Hepatocyte (in vitro differentiated cells): ENCODE measurements at regions not wholly inside any gene's neighbourhood (a gene's known extent, or its start where the extent isn't known, plus 50 kb on each side); places are given as distances from the start of the nearest gene placed in this dataset.

Experiments used
- DNase-seq: peaks from one replicate; pipeline ENCODE4 v3.0.0-alpha.2; 2016; ENCODE audit warnings: low spot score
- H2AFZ ChIP-seq: fragments of 200-600 bp; sonication (generic); 2 replicates; pipeline ENCODE4 v1.6.0; 2016; ENCODE audit warnings: antibody characterized with exemption, mild to moderate bottlenecking
- H3K27ac ChIP-seq: fragments of 200-600 bp; sonication (generic); 2 replicates; pipeline ENCODE4 v1.5.1; 2016; ENCODE audit warnings: mild to moderate bottlenecking
- H3K27me3 ChIP-seq: fragments of 200-600 bp; sonication (generic); 2 replicates; pipeline ENCODE4 v1.6.1; 2016
- H3K36me3 ChIP-seq: fragments of 200-600 bp; sonication (generic); replicated peaks from 2 replicates; pipeline ENCODE4 v1.5.1; 2016; ENCODE audit warnings: low read depth; ENCODE audit not compliant: insufficient read depth
- H3K4me1 ChIP-seq: fragments of 200-600 bp; sonication (generic); 2 replicates; pipeline ENCODE4 v1.5.1; 2016; ENCODE audit warnings: mild to moderate bottlenecking, moderate library complexity; ENCODE audit not compliant: insufficient read depth
- H3K4me2 ChIP-seq: fragments of 200-600 bp; sonication (generic); 2 replicates; pipeline ENCODE4 v1.6.0; 2016
- H3K4me3 ChIP-seq: fragments of 200-600 bp; sonication (generic); 2 replicates; pipeline ENCODE4 v1.5.1; 2016; ENCODE audit warnings: mild to moderate bottlenecking
- H3K79me2 ChIP-seq: fragments of 200-600 bp; sonication (generic); 2 replicates; pipeline ENCODE4 v1.6.0; 2017; ENCODE audit warnings: mild to moderate bottlenecking
- H3K9me2 ChIP-seq: fragments of 200-600 bp; sonication (generic); replicated peaks from 2 replicates; pipeline ENCODE4 v1.6.0; 2017; ENCODE audit warnings: mild to moderate bottlenecking; ENCODE audit not compliant: insufficient read depth
- H3K9me3 ChIP-seq: fragments of 200-600 bp; sonication (generic); 2 replicates; pipeline ENCODE4 v1.5.1; 2016; ENCODE audit warnings: low read depth, mild to moderate bottlenecking
- H4K20me1 ChIP-seq: fragments of 200-600 bp; sonication (generic); 2 replicates; pipeline ENCODE4 v1.6.0; 2016; ENCODE audit warnings: mild to moderate bottlenecking; ENCODE audit not compliant: insufficient read depth, poor library complexity, severe bottlenecking
- EZH2 ChIP-seq: fragments of 200-600 bp; sonication (generic); IDR thresholded peaks from 2 replicates; pipeline ENCODE4 v1.6.1; 2016; ENCODE audit warnings: antibody characterized with exemption, mild to moderate bottlenecking, borderline replicate concordance
- EZH2phosphoT487 ChIP-seq: fragments of 200-600 bp; sonication (generic); IDR thresholded peaks from one replicate; pipeline ENCODE4 v1.6.1; 2018; ENCODE audit warnings: antibody characterized with exemption, mild to moderate bottlenecking, low read depth, moderate library complexity; ENCODE audit not compliant: unreplicated experiment, severe bottlenecking
- WGBS: methylation state at CpG from one replicate; pipeline ENCODE4 v1.1.6; 2016; ENCODE audit warnings: low lambda C conversion rate; ENCODE audit errors: missing lambda C conversion rate; 5-methylcytosine and 5-hydroxymethylcytosine counted together
- TF ChIP-seq, protein P1 (sequence below): fragments of 200-600 bp; sonication (generic); IDR thresholded peaks from 2 replicates; pipeline ENCODE4 v1.5.1; 2016; ENCODE audit warnings: antibody characterized with exemption, mild to moderate bottlenecking; ENCODE audit not compliant: poor library complexity

DNA sequence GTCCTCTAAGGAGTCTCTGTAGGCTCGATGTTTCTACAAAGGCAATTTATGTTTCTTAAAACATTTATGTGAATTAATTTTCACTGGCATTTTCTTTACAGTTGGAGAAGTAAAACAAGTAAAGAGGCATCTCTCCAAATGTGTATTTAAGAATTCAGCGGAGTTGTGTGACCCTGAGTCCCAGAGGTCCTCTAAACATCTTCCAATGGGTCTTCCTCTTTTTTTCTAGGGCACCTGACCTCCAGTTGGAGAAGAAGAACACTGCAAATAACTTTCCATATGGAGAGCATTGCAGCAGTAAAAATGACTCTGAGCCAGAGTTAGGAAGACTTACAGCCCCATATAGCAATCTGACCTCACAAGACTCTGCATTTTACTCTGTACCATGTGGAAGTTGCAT lies 480.5 kb upstream of the RAG2 start:
- Histone ChIP-seq H3K4me2 (no peak overlapping the region), H4K20me1 (no peaks in the 10 kb centered on the region), H3K27me3 (no peaks in the 10 kb centered on the region), H3K9me2 (no peaks in the 10 kb centered on the region), H2AFZ (no peak overlapping the region), H3K9me3 (no peaks in the 10 kb centered on the region), H3K36me3 (no peaks in the 10 kb centered on the region), H3K4me3 (no peak overlapping the region), H3K27ac (no peak overlapping the region), H3K79me2 (no peaks in the 10 kb centered on the region), H3K4me1 (no peaks in the 10 kb centered on the region)
- TF ChIP-seq, protein P1, sequence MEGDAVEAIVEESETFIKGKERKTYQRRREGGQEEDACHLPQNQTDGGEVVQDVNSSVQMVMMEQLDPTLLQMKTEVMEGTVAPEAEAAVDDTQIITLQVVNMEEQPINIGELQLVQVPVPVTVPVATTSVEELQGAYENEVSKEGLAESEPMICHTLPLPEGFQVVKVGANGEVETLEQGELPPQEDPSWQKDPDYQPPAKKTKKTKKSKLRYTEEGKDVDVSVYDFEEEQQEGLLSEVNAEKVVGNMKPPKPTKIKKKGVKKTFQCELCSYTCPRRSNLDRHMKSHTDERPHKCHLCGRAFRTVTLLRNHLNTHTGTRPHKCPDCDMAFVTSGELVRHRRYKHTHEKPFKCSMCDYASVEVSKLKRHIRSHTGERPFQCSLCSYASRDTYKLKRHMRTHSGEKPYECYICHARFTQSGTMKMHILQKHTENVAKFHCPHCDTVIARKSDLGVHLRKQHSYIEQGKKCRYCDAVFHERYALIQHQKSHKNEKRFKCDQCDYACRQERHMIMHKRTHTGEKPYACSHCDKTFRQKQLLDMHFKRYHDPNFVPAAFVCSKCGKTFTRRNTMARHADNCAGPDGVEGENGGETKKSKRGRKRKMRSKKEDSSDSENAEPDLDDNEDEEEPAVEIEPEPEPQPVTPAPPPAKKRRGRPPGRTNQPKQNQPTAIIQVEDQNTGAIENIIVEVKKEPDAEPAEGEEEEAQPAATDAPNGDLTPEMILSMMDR = no peak
- TF ChIP-seq EZH2phosphoT487 = no peak
- no peak for TF ChIP-seq EZH2
- no peak for DNase-seq
- 94% methylated on average over 2 of the region's 2 CpGs for WGBS

DNA sequence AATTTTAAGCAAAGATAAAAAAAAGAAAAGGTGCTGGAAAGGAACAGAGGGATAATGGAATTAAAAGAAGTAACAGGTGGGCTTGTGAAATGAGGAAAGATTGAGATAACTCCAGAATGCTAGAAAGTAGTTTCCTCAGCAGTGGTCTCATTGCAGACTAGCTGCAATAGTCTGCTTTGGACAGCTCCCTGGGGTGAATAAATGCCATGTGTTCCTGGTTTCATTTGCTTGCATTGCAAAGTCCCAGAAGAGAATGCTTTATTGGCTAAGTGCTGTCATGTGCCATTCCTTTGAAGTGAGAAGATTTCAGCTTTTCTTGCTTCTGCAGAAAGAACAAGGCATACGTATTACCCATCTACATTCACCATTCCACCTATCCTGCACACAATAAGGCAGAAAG lies 478.8 kb upstream of the RAG2 start:
- 65% methylated on average over 1 of the region's 1 CpG for WGBS
- Histone ChIP-seq H3K4me1 (no peaks in the 10 kb centered on the region), H3K4me3 (no peak overlapping the region), H3K27ac (no peak overlapping the region), H3K27me3 (no peaks in the 10 kb centered on the region), H3K4me2 (no peak overlapping the region), H4K20me1 (no peaks in the 10 kb centered on the region), H3K9me3 (no peaks in the 10 kb centered on the region), H3K79me2 (no peaks in the 10 kb centered on the region), H3K9me2 (no peaks in the 10 kb centered on the region), H2AFZ (no peak overlapping the region), H3K36me3 (no peaks in the 10 kb centered on the region)
- DNase-seq = peak; percentile 6
- TF ChIP-seq, protein P1 = no peak

- DNase-seq = no peak
- no peaks in the 10 kb centered on the region for H3K79me2 ChIP-seq
- no peak overlapping the region for H3K27ac ChIP-seq
- 34% methylated on average over 1 of the region's 1 CpG for WGBS
- H3K4me2 ChIP-seq = peak overlapping the region; percentile 3
- no peaks in the 10 kb centered on the region for H3K4me1 ChIP-seq
- H3K4me3 ChIP-seq = no peak overlapping the region
- TF ChIP-seq EZH2phosphoT487 (no peak), EZH2 (no peak)
- TF ChIP-seq, protein P1 = no peak
- H4K20me1 ChIP-seq = no peaks in the 10 kb centered on the region
- no peak overlapping the region for H2AFZ ChIP-seq
- H3K9me2 ChIP-seq = no peaks in the 10 kb centered on the region
- H3K9me3 ChIP-seq = no peaks in the 10 kb centered on the region
- no peaks in the 10 kb centered on the region for H3K36me3 ChIP-seq
- H3K27me3 ChIP-seq = no peaks in the 10 kb centered on the region
Measured at GRCh38 chr11:37072538-37073055, 474.6 kb upstream of the RAG2 start.

DNA sequence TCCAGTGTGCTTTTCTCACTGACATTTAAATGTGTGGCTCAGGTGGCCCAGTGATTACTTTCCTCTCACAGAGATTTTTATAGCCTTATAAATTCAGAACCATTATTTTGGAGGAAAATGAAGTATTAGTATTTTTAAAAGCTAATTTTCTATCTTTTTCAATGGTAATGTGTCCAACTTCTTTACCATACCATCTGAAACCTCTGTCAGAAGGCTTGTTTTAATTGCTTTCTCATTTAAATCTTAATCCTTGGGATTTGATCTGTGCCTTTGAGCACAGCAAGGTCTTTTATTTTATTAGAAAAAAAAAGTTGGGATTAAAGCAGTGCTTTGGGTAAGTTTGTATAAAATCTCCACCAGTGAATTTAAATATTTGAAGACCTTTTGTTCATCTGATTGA lies 452.3 kb upstream of the RAG2 start:
- Histone ChIP-seq H3K36me3 (no peaks in the 10 kb centered on the region), H3K4me1 (no peaks in the 10 kb centered on the region), H3K79me2 (no peaks in the 10 kb centered on the region), H3K27ac (no peak overlapping the region), H3K27me3 (no peaks in the 10 kb centered on the region), H3K4me3 (no peak overlapping the region), H3K9me2 (no peaks in the 10 kb centered on the region), H2AFZ (no peak overlapping the region), H3K4me2 (no peak overlapping the region), H3K9me3 (no peaks in the 10 kb centered on the region), H4K20me1 (no peaks in the 10 kb centered on the region)
- TF ChIP-seq EZH2 (no peak), EZH2phosphoT487 (no peak)
- TF ChIP-seq, protein P1 = no peak
- DNase-seq = no peak
